Keratinocyte (primary cell): ENCODE measurements at regions not wholly inside any gene's neighbourhood (a gene's known extent, or its start where the extent isn't known, plus 50 kb on each side); places are given as distances from the start of the nearest gene placed in this dataset.

Experiments
- CTCF ChIP-seq, 3 experiments: IDR thresholded peaks in 1 of 3; conservative IDR thresholded peaks in 1 of 3; optimal IDR thresholded peaks in 1 of 3; 2 replicates in 2 of 3; 3 replicates in 1 of 3; pipeline versions ENCODE3 to v1.5.1; 2011; ENCODE audit warnings: low read length in 3 of 3, mild to moderate bottlenecking in 3 of 3, moderate library complexity in 2 of 3, control low read depth in 1 of 3, inconsistent platforms in 1 of 3; ENCODE audit not compliant: insufficient read depth in 2 of 3; ENCODE audit errors: extremely low read depth in 1 of 3
- EZH2 ChIP-seq: IDR thresholded peaks from one replicate; pipeline ENCODE4 v1.6.1; 2012; ENCODE audit warnings: inconsistent platforms, mild to moderate bottlenecking, low read length, moderate library complexity

- TF ChIP-seq CTCF (optimal IDR thresholded peaks at IDR 0.05 in 1 of 3, IDR thresholded peaks at IDR 0.05 in 1 of 3, conservative IDR thresholded peaks at IDR 0.05 in 1 of 3; ENCODE audit: extremely low read depth in 1 of 3, insufficient read depth in 2 of 3, low read length in 3 of 3) (no peak), EZH2 (no peak)
Observed at GRCh38 chr11:33410086-33410765, 153.0 kb downstream of the HIPK3 start.
